Daoy (cell line): ENCODE measurements at regions not wholly inside any gene's neighbourhood (a gene's known extent, or its start where the extent isn't known, plus 50 kb on each side); places are given as distances from the start of the nearest gene placed in this dataset.
"Not testable (repeated sequence)": the region's sequence is repeated elsewhere in the genome, so short reads cannot be mapped to it uniquely, and the experiment has no call there.

ENCODE experiments used
- DNase-seq: peaks from one replicate; pipeline ENCODE4 v3.0.0-alpha.2; 2015; ENCODE audit warnings: low read depth

- DNase-seq = no peak
Observed at GRCh38 chr21:18550361-18550760, 146.8 kb upstream of the TMPRSS15 start.

- no peak for DNase-seq
Observed at GRCh38 chr21:18553786-18554185, 150.2 kb upstream of the TMPRSS15 start.

GRCh38 chr21:18567770-18568169, 164.2 kb upstream of the TMPRSS15 start:
- DNase-seq = not testable (repeated sequence)

- DNase-seq = no peak
Observed at GRCh38 chr21:18588001-18588662, 184.5 kb upstream of the TMPRSS15 start.

GRCh38 chr21:18601146-18601545, 197.6 kb upstream of the TMPRSS15 start:
- no peak for DNase-seq

- no peak for DNase-seq
Observed at GRCh38 chr21:18602711-18603110, 199.1 kb upstream of the TMPRSS15 start.

GRCh38 chr21:18603261-18603660, 199.7 kb upstream of the TMPRSS15 start:
- no peak for DNase-seq

- DNase-seq = no peak
Observed at GRCh38 chr21:18603980-18604379, 200.4 kb upstream of the TMPRSS15 start.

GRCh38 chr21:18608226-18608625, 204.6 kb upstream of the TMPRSS15 start:
- no peak for DNase-seq

- DNase-seq = no peak
Observed at GRCh38 chr21:18614303-18614702, 210.7 kb upstream of the TMPRSS15 start.

- no peak for DNase-seq
Observed at GRCh38 chr21:18617291-18617690, 213.7 kb upstream of the TMPRSS15 start.

- DNase-seq = no peak
Observed at GRCh38 chr21:18620436-18620835, 216.9 kb upstream of the TMPRSS15 start.

- no peak for DNase-seq
Observed at GRCh38 chr21:18622383-18622782, 218.8 kb upstream of the TMPRSS15 start.

GRCh38 chr21:18630446-18630845, 226.9 kb upstream of the TMPRSS15 start:
- DNase-seq = peak; percentile 25

- DNase-seq = no peak
Observed at GRCh38 chr21:18636897-18637296, 233.3 kb upstream of the TMPRSS15 start.

- DNase-seq = no peak
Observed at GRCh38 chr21:18646116-18646515, 242.5 kb upstream of the TMPRSS15 start.

- no peak for DNase-seq
Observed at GRCh38 chr21:18655931-18656330, 252.3 kb upstream of the TMPRSS15 start.

GRCh38 chr21:18661842-18662241, 258.3 kb upstream of the TMPRSS15 start:
- no peak for DNase-seq

GRCh38 chr21:18663663-18664062, 260.1 kb upstream of the TMPRSS15 start:
- no peak for DNase-seq

- DNase-seq = no peak
Observed at GRCh38 chr21:18666725-18667124, 263.1 kb upstream of the TMPRSS15 start.

- no peak for DNase-seq
Observed at GRCh38 chr21:18673789-18674188, 270.2 kb upstream of the TMPRSS15 start.

- no peak for DNase-seq
Observed at GRCh38 chr21:18677632-18678031, 274.0 kb upstream of the TMPRSS15 start.

GRCh38 chr21:18705971-18706370, 302.4 kb upstream of the TMPRSS15 start:
- peak; percentile 15 for DNase-seq

- DNase-seq = no peak
Observed at GRCh38 chr21:18711662-18712061, 308.1 kb upstream of the TMPRSS15 start.
